ENCODE measurements at regions not wholly inside any gene's neighbourhood (a gene's known extent, or its start where the extent isn't known, plus 50 kb on each side); places are given as distances from the start of the nearest gene placed in this dataset.

- intact Hi-C loops (cut with micrococcal nuclease) = no loop called here
- H3K27ac Mint-ChIP-seq = no peak overlapping the region
- H3K27me3 ChIP-seq (ENCODE audit: control insufficient read depth in 2 of 2, insufficient read depth in 2 of 2, low read length in 2 of 2) = no peaks in the 10 kb centered on the region
- no peaks in the 10 kb centered on the region for H3K36me3 Mint-ChIP-seq
- no CpG with 5 or more reads among the region's 1 CpG for WGBS (ENCODE audit: insufficient coverage)
- H3K4me3 Mint-ChIP-seq = no peak overlapping the region
- no peak overlapping the region for H3K4me2 ChIP-seq (replicated peaks; ENCODE audit: extremely low read depth, low read length, poor library complexity, severe bottlenecking)
- no peaks in the 10 kb centered on the region for H3K27me3 Mint-ChIP-seq (ENCODE audit: low read depth in 3 of 3)
- no peak overlapping the region for H3K27ac ChIP-seq (ENCODE audit: low read depth in 1 of 2, low read length in 2 of 2)
- no peaks in the 10 kb centered on the region for H3K9me3 ChIP-seq (replicated peaks in 1 of 2; ENCODE audit: control insufficient read depth in 1 of 2, insufficient read depth in 1 of 2, low read length in 2 of 2)
- no peak overlapping the region for H3K4me3 ChIP-seq (replicated peaks in 1 of 3; ENCODE audit: low read depth in 2 of 3, low read length in 3 of 3)
- H3K79me2 ChIP-seq (ENCODE audit: insufficient read depth, low read length) = no peaks in the 10 kb centered on the region
- no peak overlapping the region for H3K9ac ChIP-seq (ENCODE audit: insufficient read depth, low read length, poor library complexity, severe bottlenecking)
- H3K36me3 ChIP-seq (replicated peaks in 1 of 2; ENCODE audit: control insufficient read depth in 1 of 2, insufficient read depth in 2 of 2, low read length in 2 of 2) = no peaks in the 10 kb centered on the region
- no peaks in the 10 kb centered on the region for H3K4me1 Mint-ChIP-seq
- no peaks in the 10 kb centered on the region for H3K4me1 ChIP-seq (ENCODE audit: control insufficient read depth in 1 of 2, insufficient read depth in 2 of 2, low read length in 2 of 2)
- H2AFZ ChIP-seq (ENCODE audit: insufficient read depth, low read depth, low read length, poor library complexity, severe bottlenecking) = no peak overlapping the region
- no peaks in the 10 kb centered on the region for H4K20me1 ChIP-seq (ENCODE audit: insufficient read depth, low read length)
- DNase-seq = no peak
- peaks cover 0 to 1% (median 0%) of the 10 kb centered on the region in 7 donors for H3K9me3 Mint-ChIP-seq
- TF ChIP-seq CTCF (IDR thresholded peaks at IDR 0.05) = no peak
Observed at GRCh38 chr14:29273513-29273912, 506.9 kb downstream of the FOXG1 start.

- intact Hi-C loops (cut with micrococcal nuclease) = no loop called here
- no peak overlapping the region for H3K4me2 ChIP-seq (replicated peaks; ENCODE audit: extremely low read depth, low read length, poor library complexity, severe bottlenecking)
- no peaks in the 10 kb centered on the region for H3K27me3 ChIP-seq (ENCODE audit: control insufficient read depth in 2 of 2, insufficient read depth in 2 of 2, low read length in 2 of 2)
- Mint-ChIP-seq H3K4me3 (no peak overlapping the region), H3K27me3 (ENCODE audit: low read depth in 3 of 3) (no peaks in the 10 kb centered on the region), H3K4me1 (no peaks in the 10 kb centered on the region), H3K36me3 (no peaks in the 10 kb centered on the region), H3K27ac (no peak overlapping the region), H3K9me3 (no peaks in the 10 kb centered on the region)
- TF ChIP-seq CTCF (IDR thresholded peaks at IDR 0.05) = no peak
- no peaks in the 10 kb centered on the region for H4K20me1 ChIP-seq (ENCODE audit: insufficient read depth, low read length)
- H3K36me3 ChIP-seq (replicated peaks in 1 of 2; ENCODE audit: control insufficient read depth in 1 of 2, insufficient read depth in 2 of 2, low read length in 2 of 2) = no peaks in the 10 kb centered on the region
- H3K9me3 ChIP-seq (replicated peaks in 1 of 2; ENCODE audit: control insufficient read depth in 1 of 2, insufficient read depth in 1 of 2, low read length in 2 of 2) = no peaks in the 10 kb centered on the region
- H3K9ac ChIP-seq (ENCODE audit: insufficient read depth, low read length, poor library complexity, severe bottlenecking) = no peak overlapping the region
- no peak overlapping the region for H3K27ac ChIP-seq (ENCODE audit: low read depth in 1 of 2, low read length in 2 of 2)
- no peak overlapping the region for H2AFZ ChIP-seq (ENCODE audit: insufficient read depth, low read depth, low read length, poor library complexity, severe bottlenecking)
- DNase-seq = no peak
- no peaks in the 10 kb centered on the region for H3K79me2 ChIP-seq (ENCODE audit: insufficient read depth, low read length)
- H3K4me1 ChIP-seq (ENCODE audit: control insufficient read depth in 1 of 2, insufficient read depth in 2 of 2, low read length in 2 of 2) = no peaks in the 10 kb centered on the region
- H3K4me3 ChIP-seq (replicated peaks in 1 of 3; ENCODE audit: low read depth in 2 of 3, low read length in 3 of 3) = no peak overlapping the region
- WGBS (ENCODE audit: insufficient coverage) = no CpG with 5 or more reads among the region's 10 CpGs
Observed at GRCh38 chr14:29274890-29275596, 508.5 kb downstream of the FOXG1 start.
